Neural progenitor cell (in vitro differentiated cells): ENCODE measurements at regions not wholly inside any gene's neighbourhood (a gene's known extent, or its start where the extent isn't known, plus 50 kb on each side); places are given as distances from the start of the nearest gene placed in this dataset.
A peak's percentile ranks its signal among the peaks of the same experiment; 100 is the strongest.

Source experiments
- DNase-seq: peaks from one replicate; pipeline ENCODE4 v3.0.0-alpha.2; 2016; ENCODE audit warnings: low spot score
- H2AFZ ChIP-seq: fragments of 200-600 bp; sonication (generic); replicated peaks from 2 replicates; pipeline ENCODE4 v1.6.1; 2016; ENCODE audit warnings: antibody characterized with exemption
- H3F3A ChIP-seq: fragments of 200-600 bp; sonication (generic); 2 replicates; pipeline ENCODE4 v1.6.1; 2016; ENCODE audit warnings: antibody characterized with exemption, low read depth
- H3K27ac ChIP-seq: fragments of 200-600 bp; sonication (generic); 2 replicates; pipeline ENCODE4 v1.5.1; 2016; ENCODE audit warnings: mild to moderate bottlenecking
- H3K27me3 ChIP-seq: fragments of 200-600 bp; sonication (generic); 2 replicates; pipeline ENCODE4 v1.6.1; 2016; ENCODE audit warnings: mild to moderate bottlenecking, moderate library complexity
- H3K36me3 ChIP-seq: fragments of 200-600 bp; sonication (generic); 2 replicates; pipeline ENCODE4 v1.5.1; 2016
- H3K4me1 ChIP-seq: fragments of 200-600 bp; sonication (generic); 2 replicates; pipeline ENCODE4 v1.6.1; 2016; ENCODE audit warnings: mixed run types
- H3K4me2 ChIP-seq: fragments of 200-600 bp; sonication (generic); 2 replicates; pipeline ENCODE4 v1.6.1; 2016
- H3K4me3 ChIP-seq: fragments of 200-600 bp; sonication (generic); 2 replicates; pipeline ENCODE4 v1.5.1; 2016
- H3K79me2 ChIP-seq: fragments of 200-600 bp; sonication (generic); 2 replicates; pipeline ENCODE4 v1.6.1; 2016; ENCODE audit warnings: low read depth
- H3K9ac ChIP-seq: fragments of 200-600 bp; sonication (generic); 2 replicates; pipeline ENCODE4 v1.6.1; 2016
- H3K9me3 ChIP-seq: fragments of 200-600 bp; sonication (generic); 2 replicates; pipeline ENCODE4 v1.5.1; 2016; ENCODE audit warnings: low read depth
- H4K20me1 ChIP-seq: fragments of 200-600 bp; sonication (generic); 2 replicates; pipeline ENCODE4 v1.6.1; 2016; ENCODE audit warnings: low read depth
- H3K27ac Mint-ChIP-seq: 3 replicates; pipeline ENCODE4 v1.8.0; 2021; ENCODE audit warnings: mixed read lengths
- H3K27me3 Mint-ChIP-seq: 2 replicates; pipeline ENCODE4 v1.8.0; 2022; ENCODE audit warnings: low read depth, mild to moderate bottlenecking, inconsistent platforms, moderate library complexity, mixed read lengths; ENCODE audit not compliant: insufficient read depth
- H3K36me3 Mint-ChIP-seq: 3 replicates; pipeline ENCODE4 v1.8.0; 2021; ENCODE audit warnings: mixed read lengths
- H3K4me1 Mint-ChIP-seq: 3 replicates; pipeline ENCODE4 v1.8.0; 2021; ENCODE audit warnings: mixed read lengths
- H3K4me3 Mint-ChIP-seq: 3 replicates; pipeline ENCODE4 v1.8.0; 2021; ENCODE audit warnings: mild to moderate bottlenecking, moderate library complexity, mixed read lengths
- H3K9me3 Mint-ChIP-seq: 3 replicates; pipeline ENCODE4 v1.8.0; 2020; ENCODE audit warnings: mixed read lengths
- EZH2 ChIP-seq: fragments of 200-600 bp; sonication (generic); IDR thresholded peaks from 2 replicates; pipeline ENCODE4 v1.6.1; 2017; ENCODE audit warnings: antibody characterized with exemption, mild to moderate bottlenecking, moderate library complexity
- EZH2phosphoT487 ChIP-seq: fragments of 200-600 bp; sonication (generic); IDR thresholded peaks from 2 replicates; pipeline ENCODE4 v1.6.1; 2017; ENCODE audit warnings: antibody characterized with exemption
- TF ChIP-seq, protein P1 (sequence below): fragments of 200-600 bp; sonication (generic); IDR thresholded peaks from 2 replicates; pipeline ENCODE4 v1.5.1; 2017; ENCODE audit warnings: antibody characterized with exemption, mild to moderate bottlenecking

DNA sequence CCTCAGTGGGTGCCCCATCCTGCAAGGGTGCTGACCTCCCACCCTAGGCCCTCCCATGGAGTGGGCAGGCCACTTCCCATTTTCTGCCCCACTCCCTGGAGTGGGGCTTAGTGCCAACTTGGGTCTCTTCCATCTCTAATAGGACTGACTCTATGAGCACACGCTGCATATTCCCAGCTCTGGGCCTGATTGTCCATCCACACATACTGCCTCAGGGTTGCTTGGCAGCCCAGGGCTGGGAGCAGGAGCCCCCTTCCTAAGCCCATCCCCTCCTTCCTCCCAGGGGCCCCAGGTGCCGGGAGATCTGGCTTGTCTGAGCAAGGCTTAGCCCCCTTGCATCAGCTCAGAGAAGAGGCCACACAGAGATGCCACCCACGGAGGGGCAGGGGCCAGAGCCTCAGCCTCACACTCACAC is 55.1 kb downstream of the PJA1 start:
- Histone ChIP-seq H2AFZ (no peak overlapping the region), H3K4me3 (no peak overlapping the region), H3K36me3 (no peaks in the 10 kb centered on the region), H3K4me2 (peak overlapping the region; percentile 2), H3K4me1 (peaks cover 21% of the 10 kb centered on the region), H3K27ac (no peak overlapping the region), H3K79me2 (no peaks in the 10 kb centered on the region), H3K27me3 (no peaks in the 10 kb centered on the region), H3F3A (peaks cover 7% of the 10 kb centered on the region), H3K9me3 (no peaks in the 10 kb centered on the region), H3K9ac (no peak overlapping the region), H4K20me1 (no peaks in the 10 kb centered on the region)
- Mint-ChIP-seq H3K9me3 (peaks cover 5% of the 10 kb centered on the region), H3K4me1 (peaks cover 35% of the 10 kb centered on the region), H3K36me3 (no peaks in the 10 kb centered on the region), H3K4me3 (no peak overlapping the region), H3K27me3 (peaks cover 4% of the 10 kb centered on the region), H3K27ac (peak overlapping the region; percentile 22)
- TF ChIP-seq, protein P1, sequence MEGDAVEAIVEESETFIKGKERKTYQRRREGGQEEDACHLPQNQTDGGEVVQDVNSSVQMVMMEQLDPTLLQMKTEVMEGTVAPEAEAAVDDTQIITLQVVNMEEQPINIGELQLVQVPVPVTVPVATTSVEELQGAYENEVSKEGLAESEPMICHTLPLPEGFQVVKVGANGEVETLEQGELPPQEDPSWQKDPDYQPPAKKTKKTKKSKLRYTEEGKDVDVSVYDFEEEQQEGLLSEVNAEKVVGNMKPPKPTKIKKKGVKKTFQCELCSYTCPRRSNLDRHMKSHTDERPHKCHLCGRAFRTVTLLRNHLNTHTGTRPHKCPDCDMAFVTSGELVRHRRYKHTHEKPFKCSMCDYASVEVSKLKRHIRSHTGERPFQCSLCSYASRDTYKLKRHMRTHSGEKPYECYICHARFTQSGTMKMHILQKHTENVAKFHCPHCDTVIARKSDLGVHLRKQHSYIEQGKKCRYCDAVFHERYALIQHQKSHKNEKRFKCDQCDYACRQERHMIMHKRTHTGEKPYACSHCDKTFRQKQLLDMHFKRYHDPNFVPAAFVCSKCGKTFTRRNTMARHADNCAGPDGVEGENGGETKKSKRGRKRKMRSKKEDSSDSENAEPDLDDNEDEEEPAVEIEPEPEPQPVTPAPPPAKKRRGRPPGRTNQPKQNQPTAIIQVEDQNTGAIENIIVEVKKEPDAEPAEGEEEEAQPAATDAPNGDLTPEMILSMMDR: no peak
- TF ChIP-seq EZH2 (no peak), EZH2phosphoT487 (no peak)
- peak; percentile 50 for DNase-seq

DNA sequence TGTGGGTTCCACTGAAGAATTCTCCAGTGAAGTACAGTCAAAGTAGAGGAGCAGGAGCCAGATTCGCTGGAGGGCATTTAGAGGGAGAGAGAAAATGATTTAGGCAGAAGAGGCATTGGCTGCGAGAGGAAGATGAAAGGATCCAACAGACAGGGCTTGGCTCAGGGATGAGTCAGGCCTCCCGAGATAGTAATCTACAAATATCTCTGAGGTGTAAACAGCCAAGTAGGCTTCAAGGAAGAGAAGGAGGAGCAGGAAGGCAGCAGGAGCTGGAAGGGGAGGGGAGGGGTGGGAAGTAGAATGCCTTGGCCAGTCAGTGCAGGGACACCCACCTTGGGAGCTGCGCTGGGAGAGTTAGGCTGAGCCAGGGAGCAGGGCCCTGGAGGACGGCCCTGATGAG is 55.5 kb downstream of the PJA1 start:
- H2AFZ ChIP-seq: no peak overlapping the region
- no peaks in the 10 kb centered on the region for H3K79me2 ChIP-seq
- no peaks in the 10 kb centered on the region for H4K20me1 ChIP-seq
- H3K4me1 ChIP-seq: peaks cover 21% of the 10 kb centered on the region
- peak overlapping the region; percentile 79 for H3K27ac Mint-ChIP-seq
- H3K9me3 ChIP-seq: no peaks in the 10 kb centered on the region
- H3K27ac ChIP-seq: no peak overlapping the region
- no peak overlapping the region for H3K4me3 ChIP-seq
- H3K4me3 Mint-ChIP-seq: no peak overlapping the region
- TF ChIP-seq, protein P1: no peak
- TF ChIP-seq EZH2: no peak
- TF ChIP-seq EZH2phosphoT487: no peak
- no peak overlapping the region for H3K4me2 ChIP-seq
- no peaks in the 10 kb centered on the region for H3K36me3 Mint-ChIP-seq
- DNase-seq: no peak
- no peaks in the 10 kb centered on the region for H3K36me3 ChIP-seq
- H3K27me3 Mint-ChIP-seq: peaks cover 4% of the 10 kb centered on the region
- peaks cover 7% of the 10 kb centered on the region for H3F3A ChIP-seq
- H3K4me1 Mint-ChIP-seq: peaks cover 35% of the 10 kb centered on the region
- no peak overlapping the region for H3K9ac ChIP-seq
- H3K9me3 Mint-ChIP-seq: peaks cover 5% of the 10 kb centered on the region
- no peaks in the 10 kb centered on the region for H3K27me3 ChIP-seq

DNA sequence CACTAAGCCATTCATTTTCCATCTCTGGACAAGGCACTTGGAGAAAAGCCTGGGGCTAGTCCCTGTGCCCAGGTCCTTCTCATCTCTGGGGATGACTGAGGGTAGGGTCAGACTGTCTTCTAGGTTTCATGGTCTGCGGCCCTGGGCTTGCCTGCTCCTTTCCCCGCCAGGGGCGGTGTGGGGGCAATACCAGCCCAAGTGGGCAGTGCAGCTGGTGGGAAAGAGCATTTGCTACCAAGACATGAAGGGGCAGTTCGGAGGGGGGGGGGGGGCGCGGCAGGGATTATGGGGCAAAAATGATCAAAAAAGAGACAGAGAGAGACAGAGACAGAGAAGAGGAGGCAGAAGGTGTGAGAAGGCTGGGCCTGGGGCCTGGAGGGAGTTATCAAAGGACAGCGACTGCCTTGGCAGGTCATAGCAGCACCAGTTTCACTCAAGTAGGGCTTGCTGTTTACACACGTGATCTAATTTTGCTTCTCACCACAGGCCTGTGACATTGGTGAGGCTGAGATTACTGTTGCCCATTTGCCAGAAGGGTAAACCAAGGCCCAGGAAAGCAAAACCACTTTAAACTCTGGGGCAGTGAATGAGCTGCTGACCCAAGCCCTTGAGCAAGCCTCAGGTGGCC is 56.1 kb downstream of the PJA1 start:
- H3K4me2 ChIP-seq: no peak overlapping the region
- H2AFZ ChIP-seq: no peak overlapping the region
- no peaks in the 10 kb centered on the region for H3K27me3 ChIP-seq
- Mint-ChIP-seq H3K36me3 (no peaks in the 10 kb centered on the region), H3K27me3 (peaks cover 4% of the 10 kb centered on the region), H3K27ac (peak overlapping the region; percentile 79), H3K4me1 (peaks cover 38% of the 10 kb centered on the region), H3K9me3 (peaks cover 5% of the 10 kb centered on the region), H3K4me3 (peak overlapping the region; percentile 48)
- peaks cover 7% of the 10 kb centered on the region for H3F3A ChIP-seq
- H3K79me2 ChIP-seq: no peaks in the 10 kb centered on the region
- no peak overlapping the region for H3K4me3 ChIP-seq
- DNase-seq: no peak
- no peak overlapping the region for H3K27ac ChIP-seq
- TF ChIP-seq EZH2: no peak
- no peak for TF ChIP-seq EZH2phosphoT487
- TF ChIP-seq, protein P1: no peak
- no peaks in the 10 kb centered on the region for H3K36me3 ChIP-seq
- H4K20me1 ChIP-seq: no peaks in the 10 kb centered on the region
- no peak overlapping the region for H3K9ac ChIP-seq
- H3K9me3 ChIP-seq: no peaks in the 10 kb centered on the region
- peaks cover 21% of the 10 kb centered on the region for H3K4me1 ChIP-seq
